ENCODE measurements at regions not wholly inside any gene's neighbourhood (a gene's known extent, or its start where the extent isn't known, plus 50 kb on each side); places are given as distances from the start of the nearest gene placed in this dataset.

DNA sequence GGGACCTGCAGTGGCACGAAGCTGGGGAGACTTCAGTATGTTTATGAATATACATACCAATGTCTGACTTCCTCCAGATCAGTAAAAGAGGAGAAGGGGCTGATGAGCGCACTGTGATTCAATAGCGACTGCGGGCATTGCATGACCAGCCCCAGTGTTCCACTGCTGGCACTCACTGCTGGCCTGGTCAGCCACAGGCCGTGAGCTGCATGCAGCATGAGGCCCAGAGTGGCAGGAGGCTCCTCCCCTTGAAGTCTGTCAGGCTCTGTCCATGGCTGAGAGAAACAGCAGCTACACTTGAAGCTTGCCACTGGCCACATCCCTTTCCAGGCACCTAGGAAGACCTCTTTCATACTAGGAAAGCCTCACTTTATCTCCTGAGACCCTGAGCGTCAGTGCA, 265.9 kb upstream of the CDYL start:
- TF ChIP-seq, protein P1, sequence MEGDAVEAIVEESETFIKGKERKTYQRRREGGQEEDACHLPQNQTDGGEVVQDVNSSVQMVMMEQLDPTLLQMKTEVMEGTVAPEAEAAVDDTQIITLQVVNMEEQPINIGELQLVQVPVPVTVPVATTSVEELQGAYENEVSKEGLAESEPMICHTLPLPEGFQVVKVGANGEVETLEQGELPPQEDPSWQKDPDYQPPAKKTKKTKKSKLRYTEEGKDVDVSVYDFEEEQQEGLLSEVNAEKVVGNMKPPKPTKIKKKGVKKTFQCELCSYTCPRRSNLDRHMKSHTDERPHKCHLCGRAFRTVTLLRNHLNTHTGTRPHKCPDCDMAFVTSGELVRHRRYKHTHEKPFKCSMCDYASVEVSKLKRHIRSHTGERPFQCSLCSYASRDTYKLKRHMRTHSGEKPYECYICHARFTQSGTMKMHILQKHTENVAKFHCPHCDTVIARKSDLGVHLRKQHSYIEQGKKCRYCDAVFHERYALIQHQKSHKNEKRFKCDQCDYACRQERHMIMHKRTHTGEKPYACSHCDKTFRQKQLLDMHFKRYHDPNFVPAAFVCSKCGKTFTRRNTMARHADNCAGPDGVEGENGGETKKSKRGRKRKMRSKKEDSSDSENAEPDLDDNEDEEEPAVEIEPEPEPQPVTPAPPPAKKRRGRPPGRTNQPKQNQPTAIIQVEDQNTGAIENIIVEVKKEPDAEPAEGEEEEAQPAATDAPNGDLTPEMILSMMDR (IDR thresholded peaks at IDR 0.05) = no peak
- no peak for TF ChIP-seq POLR2A (IDR thresholded peaks at IDR 0.05)
